Neural progenitor cell (in vitro differentiated cells): ENCODE measurements at regions not wholly inside any gene's neighbourhood (a gene's known extent, or its start where the extent isn't known, plus 50 kb on each side); places are given as distances from the start of the nearest gene placed in this dataset.

Experiments
- DNase-seq: peaks from one replicate; pipeline ENCODE4 v3.0.0-alpha.2; 2016; ENCODE audit warnings: low spot score
- H2AFZ ChIP-seq: fragments of 200-600 bp; sonication (generic); replicated peaks from 2 replicates; pipeline ENCODE4 v1.6.1; 2016; ENCODE audit warnings: antibody characterized with exemption
- H3F3A ChIP-seq: fragments of 200-600 bp; sonication (generic); 2 replicates; pipeline ENCODE4 v1.6.1; 2016; ENCODE audit warnings: antibody characterized with exemption, low read depth
- H3K27ac ChIP-seq: fragments of 200-600 bp; sonication (generic); 2 replicates; pipeline ENCODE4 v1.5.1; 2016; ENCODE audit warnings: mild to moderate bottlenecking
- H3K27me3 ChIP-seq: fragments of 200-600 bp; sonication (generic); 2 replicates; pipeline ENCODE4 v1.6.1; 2016; ENCODE audit warnings: mild to moderate bottlenecking, moderate library complexity
- H3K36me3 ChIP-seq: fragments of 200-600 bp; sonication (generic); 2 replicates; pipeline ENCODE4 v1.5.1; 2016
- H3K4me1 ChIP-seq: fragments of 200-600 bp; sonication (generic); 2 replicates; pipeline ENCODE4 v1.6.1; 2016; ENCODE audit warnings: mixed run types
- H3K4me2 ChIP-seq: fragments of 200-600 bp; sonication (generic); 2 replicates; pipeline ENCODE4 v1.6.1; 2016
- H3K4me3 ChIP-seq: fragments of 200-600 bp; sonication (generic); 2 replicates; pipeline ENCODE4 v1.5.1; 2016
- H3K79me2 ChIP-seq: fragments of 200-600 bp; sonication (generic); 2 replicates; pipeline ENCODE4 v1.6.1; 2016; ENCODE audit warnings: low read depth
- H3K9ac ChIP-seq: fragments of 200-600 bp; sonication (generic); 2 replicates; pipeline ENCODE4 v1.6.1; 2016
- H3K9me3 ChIP-seq: fragments of 200-600 bp; sonication (generic); 2 replicates; pipeline ENCODE4 v1.5.1; 2016; ENCODE audit warnings: low read depth
- H4K20me1 ChIP-seq: fragments of 200-600 bp; sonication (generic); 2 replicates; pipeline ENCODE4 v1.6.1; 2016; ENCODE audit warnings: low read depth
- H3K27ac Mint-ChIP-seq: 3 replicates; pipeline ENCODE4 v1.8.0; 2021; ENCODE audit warnings: mixed read lengths
- H3K27me3 Mint-ChIP-seq: 2 replicates; pipeline ENCODE4 v1.8.0; 2022; ENCODE audit warnings: low read depth, mild to moderate bottlenecking, inconsistent platforms, moderate library complexity, mixed read lengths; ENCODE audit not compliant: insufficient read depth
- H3K36me3 Mint-ChIP-seq: 3 replicates; pipeline ENCODE4 v1.8.0; 2021; ENCODE audit warnings: mixed read lengths
- H3K4me1 Mint-ChIP-seq: 3 replicates; pipeline ENCODE4 v1.8.0; 2021; ENCODE audit warnings: mixed read lengths
- H3K4me3 Mint-ChIP-seq: 3 replicates; pipeline ENCODE4 v1.8.0; 2021; ENCODE audit warnings: mild to moderate bottlenecking, moderate library complexity, mixed read lengths
- H3K9me3 Mint-ChIP-seq: 3 replicates; pipeline ENCODE4 v1.8.0; 2020; ENCODE audit warnings: mixed read lengths
- EZH2 ChIP-seq: fragments of 200-600 bp; sonication (generic); IDR thresholded peaks from 2 replicates; pipeline ENCODE4 v1.6.1; 2017; ENCODE audit warnings: antibody characterized with exemption, mild to moderate bottlenecking, moderate library complexity
- EZH2phosphoT487 ChIP-seq: fragments of 200-600 bp; sonication (generic); IDR thresholded peaks from 2 replicates; pipeline ENCODE4 v1.6.1; 2017; ENCODE audit warnings: antibody characterized with exemption
- TF ChIP-seq, protein P1 (sequence below): fragments of 200-600 bp; sonication (generic); IDR thresholded peaks from 2 replicates; pipeline ENCODE4 v1.5.1; 2017; ENCODE audit warnings: antibody characterized with exemption, mild to moderate bottlenecking

DNA sequence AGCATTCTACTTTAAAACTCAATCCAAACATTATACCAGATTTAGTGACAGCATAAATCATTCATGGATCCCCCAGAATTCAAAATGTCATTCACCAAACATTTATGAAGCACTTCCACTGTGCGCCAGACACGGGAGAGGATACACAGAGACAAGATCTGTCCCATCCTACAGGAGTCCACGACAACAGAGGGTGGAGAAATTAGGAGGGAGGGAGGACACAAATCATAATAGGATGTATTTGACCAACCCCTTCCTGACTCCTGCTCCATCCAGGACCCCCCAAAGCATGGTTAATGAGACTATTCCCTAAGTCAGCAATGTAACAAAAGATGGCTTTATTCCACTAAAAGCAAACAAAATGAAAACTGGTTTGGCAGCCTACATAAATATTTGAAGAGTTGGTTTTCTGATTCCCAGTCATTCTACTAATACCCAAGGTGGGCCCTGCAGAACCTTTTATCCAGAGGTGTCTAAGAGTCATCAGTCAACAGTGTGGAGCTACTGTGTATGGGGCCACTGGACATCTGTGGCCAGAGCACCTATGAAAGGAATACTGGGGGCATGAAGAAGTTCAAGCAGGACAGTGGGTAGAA is 62.8 kb upstream of the DOCK9 start:
- no peaks in the 10 kb centered on the region for H3K9me3 Mint-ChIP-seq
- no peak overlapping the region for H3K4me3 ChIP-seq
- H3K4me3 Mint-ChIP-seq = no peak overlapping the region
- H2AFZ ChIP-seq = no peak overlapping the region
- no peak overlapping the region for H3K9ac ChIP-seq
- H3K27me3 ChIP-seq = no peaks in the 10 kb centered on the region
- H3K36me3 Mint-ChIP-seq = no peaks in the 10 kb centered on the region
- no peaks in the 10 kb centered on the region for H3K9me3 ChIP-seq
- H3K4me1 ChIP-seq = no peaks in the 10 kb centered on the region
- TF ChIP-seq EZH2 (no peak), EZH2phosphoT487 (no peak)
- TF ChIP-seq, protein P1, sequence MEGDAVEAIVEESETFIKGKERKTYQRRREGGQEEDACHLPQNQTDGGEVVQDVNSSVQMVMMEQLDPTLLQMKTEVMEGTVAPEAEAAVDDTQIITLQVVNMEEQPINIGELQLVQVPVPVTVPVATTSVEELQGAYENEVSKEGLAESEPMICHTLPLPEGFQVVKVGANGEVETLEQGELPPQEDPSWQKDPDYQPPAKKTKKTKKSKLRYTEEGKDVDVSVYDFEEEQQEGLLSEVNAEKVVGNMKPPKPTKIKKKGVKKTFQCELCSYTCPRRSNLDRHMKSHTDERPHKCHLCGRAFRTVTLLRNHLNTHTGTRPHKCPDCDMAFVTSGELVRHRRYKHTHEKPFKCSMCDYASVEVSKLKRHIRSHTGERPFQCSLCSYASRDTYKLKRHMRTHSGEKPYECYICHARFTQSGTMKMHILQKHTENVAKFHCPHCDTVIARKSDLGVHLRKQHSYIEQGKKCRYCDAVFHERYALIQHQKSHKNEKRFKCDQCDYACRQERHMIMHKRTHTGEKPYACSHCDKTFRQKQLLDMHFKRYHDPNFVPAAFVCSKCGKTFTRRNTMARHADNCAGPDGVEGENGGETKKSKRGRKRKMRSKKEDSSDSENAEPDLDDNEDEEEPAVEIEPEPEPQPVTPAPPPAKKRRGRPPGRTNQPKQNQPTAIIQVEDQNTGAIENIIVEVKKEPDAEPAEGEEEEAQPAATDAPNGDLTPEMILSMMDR = no peak
- H3K79me2 ChIP-seq = no peaks in the 10 kb centered on the region
- H3F3A ChIP-seq = no peaks in the 10 kb centered on the region
- H3K4me1 Mint-ChIP-seq = no peaks in the 10 kb centered on the region
- H3K27ac ChIP-seq = no peak overlapping the region
- H3K36me3 ChIP-seq = no peaks in the 10 kb centered on the region
- no peak overlapping the region for H3K27ac Mint-ChIP-seq
- DNase-seq = no peak
- H3K27me3 Mint-ChIP-seq = no peaks in the 10 kb centered on the region
- no peak overlapping the region for H3K4me2 ChIP-seq
- H4K20me1 ChIP-seq = no peaks in the 10 kb centered on the region

DNA sequence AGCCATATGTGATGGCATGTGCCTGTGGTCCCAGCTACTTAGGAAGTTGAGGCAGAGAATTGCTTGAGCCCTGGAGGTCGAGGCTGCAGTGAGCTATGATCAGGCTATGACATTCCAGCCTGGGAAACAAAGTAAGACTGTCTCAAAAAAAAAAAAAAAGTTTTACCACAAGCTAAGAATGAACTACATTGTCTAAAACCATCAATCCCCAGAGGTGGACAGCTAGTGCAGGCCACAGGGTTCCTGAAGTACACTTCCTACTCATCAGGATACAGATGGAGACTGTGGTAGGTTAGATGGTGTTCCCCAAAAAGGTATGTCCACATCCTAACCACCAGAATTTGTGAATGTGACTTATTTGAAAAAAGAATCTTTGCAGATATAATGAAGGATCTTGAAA is 63.5 kb upstream of the DOCK9 start:
- no peaks in the 10 kb centered on the region for H3K4me1 ChIP-seq
- Mint-ChIP-seq H3K27me3 (no peaks in the 10 kb centered on the region), H3K27ac (no peak overlapping the region), H3K36me3 (no peaks in the 10 kb centered on the region), H3K4me1 (no peaks in the 10 kb centered on the region), H3K4me3 (no peak overlapping the region), H3K9me3 (no peaks in the 10 kb centered on the region)
- H3K9me3 ChIP-seq = no peaks in the 10 kb centered on the region
- H3K9ac ChIP-seq = no peak overlapping the region
- H3K36me3 ChIP-seq = no peaks in the 10 kb centered on the region
- no peak for TF ChIP-seq EZH2
- TF ChIP-seq, protein P1 = no peak
- TF ChIP-seq EZH2phosphoT487 = no peak
- DNase-seq = no peak
- H3K4me2 ChIP-seq = no peak overlapping the region
- H3K4me3 ChIP-seq = no peak overlapping the region
- no peaks in the 10 kb centered on the region for H3K27me3 ChIP-seq
- H3K79me2 ChIP-seq = no peaks in the 10 kb centered on the region
- no peak overlapping the region for H3K27ac ChIP-seq
- H3F3A ChIP-seq = no peaks in the 10 kb centered on the region
- no peak overlapping the region for H2AFZ ChIP-seq
- H4K20me1 ChIP-seq = no peaks in the 10 kb centered on the region

DNA sequence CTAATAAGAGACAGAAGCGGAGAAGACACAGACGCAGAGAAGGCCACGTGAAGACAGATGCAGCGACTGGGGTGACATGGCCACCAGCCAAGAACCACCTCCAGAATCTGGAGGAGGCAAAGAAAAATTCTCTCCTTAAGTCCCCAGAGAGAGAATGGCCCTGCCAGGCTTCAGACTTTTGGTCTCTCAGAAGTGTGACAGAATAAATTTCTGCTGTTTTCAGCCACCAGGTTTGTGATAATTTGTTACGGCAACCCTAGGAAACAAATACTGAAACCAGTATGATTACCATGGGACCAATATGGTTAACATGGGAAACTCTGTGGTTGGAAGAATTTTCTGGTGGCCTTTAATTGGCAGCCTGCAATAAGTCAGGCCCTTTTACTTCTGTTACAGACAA is 63.9 kb upstream of the DOCK9 start:
- H3K9ac ChIP-seq = no peak overlapping the region
- H3K79me2 ChIP-seq = no peaks in the 10 kb centered on the region
- DNase-seq = no peak
- Mint-ChIP-seq H3K9me3 (no peaks in the 10 kb centered on the region), H3K27me3 (no peaks in the 10 kb centered on the region), H3K4me1 (no peaks in the 10 kb centered on the region), H3K27ac (no peak overlapping the region), H3K4me3 (no peak overlapping the region), H3K36me3 (no peaks in the 10 kb centered on the region)
- H2AFZ ChIP-seq = no peak overlapping the region
- no peak overlapping the region for H3K4me2 ChIP-seq
- H3K4me3 ChIP-seq = no peak overlapping the region
- H3K27ac ChIP-seq = no peak overlapping the region
- no peaks in the 10 kb centered on the region for H3K36me3 ChIP-seq
- no peaks in the 10 kb centered on the region for H4K20me1 ChIP-seq
- H3F3A ChIP-seq = no peaks in the 10 kb centered on the region
- TF ChIP-seq, protein P1 = no peak
- TF ChIP-seq EZH2 (no peak), EZH2phosphoT487 (no peak)
- no peaks in the 10 kb centered on the region for H3K27me3 ChIP-seq
- H3K4me1 ChIP-seq = no peaks in the 10 kb centered on the region
- H3K9me3 ChIP-seq = no peaks in the 10 kb centered on the region
